ENCODE measurements at regions not wholly inside any gene's neighbourhood (a gene's known extent, or its start where the extent isn't known, plus 50 kb on each side); places are given as distances from the start of the nearest gene placed in this dataset.

DNA sequence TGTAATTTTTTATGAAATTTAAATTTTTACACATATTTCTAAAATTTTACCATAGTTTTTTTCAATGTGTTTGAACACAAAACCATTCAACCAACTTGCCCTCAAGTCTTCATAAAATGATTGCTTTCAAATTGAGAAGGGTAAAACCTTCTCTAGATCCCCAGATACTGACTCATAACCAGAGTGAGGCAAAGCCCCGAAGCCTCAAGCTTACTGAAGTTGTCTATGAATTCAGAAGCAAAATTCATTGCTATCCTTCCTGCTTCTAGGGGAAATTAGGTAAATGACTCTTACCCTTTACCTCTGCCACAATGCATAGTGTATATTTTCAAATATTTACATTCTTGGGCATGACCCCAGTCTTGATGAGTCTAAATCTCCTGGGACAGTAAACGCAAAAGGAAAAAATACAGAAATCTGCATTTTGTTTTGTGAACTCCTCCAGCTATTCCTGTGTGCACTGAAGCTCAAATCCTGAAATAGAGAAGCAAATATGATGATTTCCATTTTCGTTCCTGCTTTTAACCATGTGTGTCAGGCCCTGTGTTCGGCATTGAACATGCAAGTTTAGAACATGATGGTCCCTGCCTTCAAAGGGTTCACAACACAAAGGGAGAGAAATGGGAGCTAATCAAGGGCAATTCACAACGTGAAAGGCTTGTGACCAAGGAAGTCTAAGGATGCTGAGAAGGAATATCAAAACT is 246.3 kb downstream of the SUCLG1 start (continued):
- TF ChIP-seq, protein P1, sequence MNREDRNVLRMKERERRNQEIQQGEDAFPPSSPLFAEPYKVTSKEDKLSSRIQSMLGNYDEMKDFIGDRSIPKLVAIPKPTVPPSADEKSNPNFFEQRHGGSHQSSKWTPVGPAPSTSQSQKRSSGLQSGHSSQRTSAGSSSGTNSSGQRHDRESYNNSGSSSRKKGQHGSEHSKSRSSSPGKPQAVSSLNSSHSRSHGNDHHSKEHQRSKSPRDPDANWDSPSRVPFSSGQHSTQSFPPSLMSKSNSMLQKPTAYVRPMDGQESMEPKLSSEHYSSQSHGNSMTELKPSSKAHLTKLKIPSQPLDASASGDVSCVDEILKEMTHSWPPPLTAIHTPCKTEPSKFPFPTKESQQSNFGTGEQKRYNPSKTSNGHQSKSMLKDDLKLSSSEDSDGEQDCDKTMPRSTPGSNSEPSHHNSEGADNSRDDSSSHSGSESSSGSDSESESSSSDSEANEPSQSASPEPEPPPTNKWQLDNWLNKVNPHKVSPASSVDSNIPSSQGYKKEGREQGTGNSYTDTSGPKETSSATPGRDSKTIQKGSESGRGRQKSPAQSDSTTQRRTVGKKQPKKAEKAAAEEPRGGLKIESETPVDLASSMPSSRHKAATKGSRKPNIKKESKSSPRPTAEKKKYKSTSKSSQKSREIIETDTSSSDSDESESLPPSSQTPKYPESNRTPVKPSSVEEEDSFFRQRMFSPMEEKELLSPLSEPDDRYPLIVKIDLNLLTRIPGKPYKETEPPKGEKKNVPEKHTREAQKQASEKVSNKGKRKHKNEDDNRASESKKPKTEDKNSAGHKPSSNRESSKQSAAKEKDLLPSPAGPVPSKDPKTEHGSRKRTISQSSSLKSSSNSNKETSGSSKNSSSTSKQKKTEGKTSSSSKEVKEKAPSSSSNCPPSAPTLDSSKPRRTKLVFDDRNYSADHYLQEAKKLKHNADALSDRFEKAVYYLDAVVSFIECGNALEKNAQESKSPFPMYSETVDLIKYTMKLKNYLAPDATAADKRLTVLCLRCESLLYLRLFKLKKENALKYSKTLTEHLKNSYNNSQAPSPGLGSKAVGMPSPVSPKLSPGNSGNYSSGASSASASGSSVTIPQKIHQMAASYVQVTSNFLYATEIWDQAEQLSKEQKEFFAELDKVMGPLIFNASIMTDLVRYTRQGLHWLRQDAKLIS (CRISPR knock-in tag; IDR thresholded peaks at IDR 0.05): no peak
- TF ChIP-seq ZNF77 (CRISPR knock-in tag; IDR thresholded peaks at IDR 0.05) (no peak), RFX1 (IDR thresholded peaks at IDR 0.05) (no peak), CREBBP (IDR thresholded peaks at IDR 0.05; ENCODE audit: low read depth, low read length) (no peak), TEAD1 (CRISPR knock-in tag; IDR thresholded peaks at IDR 0.05) (no peak), ZNF239 (CRISPR knock-in tag; IDR thresholded peaks at IDR 0.05) (no peak)

DNA sequence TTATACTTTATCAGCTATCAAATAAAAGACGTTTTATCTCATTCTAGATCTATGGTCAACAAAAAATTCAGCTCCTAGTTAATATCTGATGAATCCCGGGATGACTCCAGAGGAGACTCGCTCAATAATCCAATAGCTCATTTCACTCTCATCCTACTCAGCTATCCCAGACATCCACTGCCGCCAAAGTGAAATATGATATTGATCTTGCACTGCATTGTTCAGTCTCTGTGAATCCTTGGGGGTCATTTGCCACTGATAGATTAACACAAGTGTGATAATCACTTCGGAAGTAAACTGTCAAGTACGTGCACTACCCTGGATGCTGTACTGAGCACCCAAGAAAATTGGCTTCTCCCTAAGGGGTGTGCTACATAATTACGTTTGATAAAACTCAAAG is 249.1 kb downstream of the SUCLG1 start:
- Histone ChIP-seq H3K9me3 (replicated peaks; ENCODE audit: control insufficient read depth, insufficient read depth, low read depth, low read length) (no peaks in the 10 kb centered on the region), H3K4me3 (no peak overlapping the region), H3K27me3 (ENCODE audit: control insufficient read depth in 2 of 2, insufficient read depth in 2 of 2, low read length in 2 of 2) (no peaks in the 10 kb centered on the region), H3K4me2 (ENCODE audit: insufficient read depth, low read length) (no peak overlapping the region), H3K79me2 (ENCODE audit: control insufficient read depth, insufficient read depth, low read length) (no peaks in the 10 kb centered on the region), H3K9ac (ENCODE audit: insufficient read depth in 1 of 2, low read depth in 2 of 2, low read length in 2 of 2) (no peak overlapping the region), H3K36me3 (ENCODE audit: control insufficient read depth, insufficient read depth, low read length) (no peaks in the 10 kb centered on the region), H3K27ac (ENCODE audit: extremely low read depth, low read depth, low read length) (no peak overlapping the region), H2AFZ (ENCODE audit: low read depth, low read length) (no peak overlapping the region), H3K4me1 (replicated peaks in 1 of 2; ENCODE audit: control insufficient read depth in 2 of 2, insufficient read depth in 2 of 2, low read length in 2 of 2) (no peaks in the 10 kb centered on the region), H3K9me1 (ENCODE audit: control insufficient read depth, insufficient read depth, low read length) (no peaks in the 10 kb centered on the region), H4K20me1 (replicated peaks; ENCODE audit: control insufficient read depth, insufficient read depth, low read length) (no peaks in the 10 kb centered on the region)
- ChIA-PET CTCF (ENCODE audit: low intra/inter-chr PET ratio) (no interaction called here), POLR2A (no interaction called here)
- intact Hi-C loops (cut with micrococcal nuclease): no loop called here
- BruUV-seq (replicated peaks): no TSS peak
- FAIRE-seq: no peak
- WGBS (ENCODE audit: insufficient coverage, low coverage, missing lambda C conversion rate): 1% methylated on average over 7 of the region's 7 CpGs
- DNase-seq (ENCODE audit: extremely low read depth in 1 of 4, low spot score in 3 of 4): no peak
- in situ Hi-C loops (cut with MboI): no loop called here
- no peak for ATAC-seq
- TF ChIP-seq ZNF551 (CRISPR knock-in tag; IDR thresholded peaks at IDR 0.05) (no peak), RBM17 (IDR thresholded peaks at IDR 0.05; ENCODE audit: borderline replicate concordance, low read depth, low read length) (no peak), ZNF232 (CRISPR knock-in tag; IDR thresholded peaks at IDR 0.05) (no peak), GABPA (tag; conservative IDR thresholded peaks at IDR 0.05; ENCODE audit: low read depth) (no peak), ZNF143 (CRISPR knock-in tag; IDR thresholded peaks at IDR 0.05) (no peak), ATF7 (IDR thresholded peaks at IDR 0.05) (no peak)
- TF ChIP-seq, protein P2, sequence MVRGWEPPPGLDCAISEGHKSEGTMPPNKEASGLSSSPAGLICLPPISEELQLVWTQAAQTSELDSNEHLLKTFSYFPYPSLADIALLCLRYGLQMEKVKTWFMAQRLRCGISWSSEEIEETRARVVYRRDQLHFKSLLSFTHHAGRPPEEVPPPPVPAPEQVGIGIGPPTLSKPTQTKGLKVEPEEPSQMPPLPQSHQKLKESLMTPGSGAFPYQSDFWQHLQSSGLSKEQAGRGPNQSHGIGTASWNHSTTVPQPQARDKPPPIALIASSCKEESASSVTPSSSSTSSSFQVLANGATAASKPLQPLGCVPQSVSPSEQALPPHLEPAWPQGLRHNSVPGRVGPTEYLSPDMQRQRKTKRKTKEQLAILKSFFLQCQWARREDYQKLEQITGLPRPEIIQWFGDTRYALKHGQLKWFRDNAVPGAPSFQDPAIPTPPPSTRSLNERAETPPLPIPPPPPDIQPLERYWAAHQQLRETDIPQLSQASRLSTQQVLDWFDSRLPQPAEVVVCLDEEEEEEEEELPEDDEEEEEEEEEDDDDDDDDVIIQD (CRISPR knock-in tag; IDR thresholded peaks at IDR 0.05): no peak
- TF ChIP-seq, protein P3, sequence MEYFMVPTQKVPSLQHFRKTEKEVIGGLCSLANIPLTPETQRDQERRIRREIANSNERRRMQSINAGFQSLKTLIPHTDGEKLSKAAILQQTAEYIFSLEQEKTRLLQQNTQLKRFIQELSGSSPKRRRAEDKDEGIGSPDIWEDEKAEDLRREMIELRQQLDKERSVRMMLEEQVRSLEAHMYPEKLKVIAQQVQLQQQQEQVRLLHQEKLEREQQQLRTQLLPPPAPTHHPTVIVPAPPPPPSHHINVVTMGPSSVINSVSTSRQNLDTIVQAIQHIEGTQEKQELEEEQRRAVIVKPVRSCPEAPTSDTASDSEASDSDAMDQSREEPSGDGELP (CRISPR knock-in tag; IDR thresholded peaks at IDR 0.05; ENCODE audit: borderline replicate concordance): no peak
